GM21717 (cell line): ENCODE measurements at regions not wholly inside any gene's neighbourhood (a gene's known extent, or its start where the extent isn't known, plus 50 kb on each side); places are given as distances from the start of the nearest gene placed in this dataset.
"Not testable (repeated sequence)": the region's sequence is repeated elsewhere in the genome, so short reads cannot be mapped to it uniquely, and the experiment has no call there.

ENCODE experiments used
- ATAC-seq: cut with Tn5 transposase; IDR thresholded peaks from one replicate; pipeline ENCODE4 v1.9.1; 2021; ENCODE audit warnings: mild to moderate bottlenecking, moderate library complexity; ENCODE audit not compliant: unreplicated experiment

GRCh38 chr5:75856056-75856455, 138.8 kb upstream of the POC5 start:
- ATAC-seq, result no peak

DNA sequence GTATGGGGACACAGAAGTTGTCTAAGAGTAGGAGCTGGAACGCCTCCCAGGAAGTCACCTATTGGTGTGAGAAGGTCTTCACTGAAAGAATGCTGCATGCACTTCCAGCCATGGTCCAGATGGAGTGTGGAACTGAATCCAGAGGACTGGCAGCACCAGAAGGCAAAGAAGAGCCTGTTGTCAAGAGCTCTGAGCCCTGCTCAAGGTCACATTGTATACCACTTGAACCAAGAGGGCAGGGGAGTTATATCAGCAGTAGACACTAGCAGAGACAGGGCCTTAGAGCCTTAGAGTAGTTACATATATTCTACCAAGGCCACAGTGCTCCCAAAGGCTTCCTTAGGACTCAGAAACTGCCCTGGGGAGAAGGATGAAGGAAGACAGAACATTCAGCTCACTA, 130.8 kb upstream of the POC5 start:
- ATAC-seq, result no peak

DNA sequence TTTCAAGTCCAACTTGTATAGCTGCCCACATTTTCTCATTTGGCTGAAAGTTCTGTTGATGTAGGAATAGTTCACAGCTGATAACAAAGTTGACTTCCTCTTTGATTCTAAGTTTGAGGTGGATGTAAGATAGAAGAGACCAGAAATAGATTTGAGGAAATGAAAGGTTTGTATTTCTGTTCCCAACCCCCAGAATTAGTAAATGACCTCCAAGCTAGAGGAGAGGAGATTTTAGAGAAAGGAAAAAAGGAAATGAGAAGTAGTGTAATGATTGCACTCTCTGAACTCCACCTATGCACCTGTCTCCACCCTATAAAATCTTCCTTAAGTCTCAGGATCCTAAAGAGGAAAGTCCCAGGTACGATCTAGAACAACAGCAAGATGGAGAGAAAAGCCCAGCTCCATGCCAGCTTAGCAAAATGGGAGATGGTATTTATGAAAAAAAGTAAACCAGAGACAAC, 130.4 kb upstream of the POC5 start:
- ATAC-seq, result peak; percentile 85

DNA sequence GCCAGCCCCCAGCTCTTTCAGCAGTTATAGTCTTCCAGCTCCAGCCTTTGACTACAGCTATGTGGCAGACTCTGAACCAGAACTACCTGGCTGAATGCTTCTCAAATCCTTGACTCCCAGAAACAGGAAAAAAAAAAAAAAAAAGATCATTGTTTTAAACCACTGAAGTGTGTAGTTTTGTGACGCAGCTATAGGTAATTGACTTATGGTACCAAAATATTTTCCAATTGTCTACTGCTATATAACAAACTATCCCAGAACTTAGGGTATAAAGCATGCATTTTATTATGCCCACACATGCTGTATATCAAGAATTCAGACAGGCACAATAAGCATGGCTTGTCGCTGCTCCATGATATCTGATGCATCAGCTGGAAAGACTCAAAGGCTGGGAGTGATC, 127.1 kb upstream of the POC5 start:
- no peak for ATAC-seq

GRCh38 chr5:75843319-75843718, 126.1 kb upstream of the POC5 start:
- no peak for ATAC-seq

- ATAC-seq, result no peak
Observed at GRCh38 chr5:75839547-75839946, 122.3 kb upstream of the POC5 start.

GRCh38 chr5:75837258-75837841, 120.1 kb upstream of the POC5 start:
- no peak for ATAC-seq

- ATAC-seq, result no peak
Observed at GRCh38 chr5:75831561-75831960, 114.3 kb upstream of the POC5 start.

DNA sequence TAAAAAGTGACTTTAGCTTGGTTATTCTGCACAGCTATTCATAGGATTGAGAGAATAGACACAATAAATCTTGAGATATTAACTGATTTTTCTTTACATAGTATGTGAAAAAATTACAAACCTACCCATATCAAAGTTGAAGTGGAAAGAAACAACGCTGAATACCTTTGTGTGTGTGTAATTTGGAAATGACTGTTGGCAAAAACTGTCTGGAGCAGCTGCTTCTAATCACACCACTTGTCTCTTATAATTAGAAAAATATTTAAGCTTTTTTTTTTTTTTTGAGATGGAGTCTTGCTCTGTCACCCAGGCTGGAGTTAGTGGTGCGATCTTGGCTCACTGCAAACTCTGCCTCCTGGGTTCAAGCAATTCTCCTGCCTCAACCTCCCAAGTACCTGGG, 110.8 kb upstream of the POC5 start:
- no peak for ATAC-seq

- ATAC-seq, result peak; percentile 61
Observed at GRCh38 chr5:75824323-75824722, 107.1 kb upstream of the POC5 start.

DNA sequence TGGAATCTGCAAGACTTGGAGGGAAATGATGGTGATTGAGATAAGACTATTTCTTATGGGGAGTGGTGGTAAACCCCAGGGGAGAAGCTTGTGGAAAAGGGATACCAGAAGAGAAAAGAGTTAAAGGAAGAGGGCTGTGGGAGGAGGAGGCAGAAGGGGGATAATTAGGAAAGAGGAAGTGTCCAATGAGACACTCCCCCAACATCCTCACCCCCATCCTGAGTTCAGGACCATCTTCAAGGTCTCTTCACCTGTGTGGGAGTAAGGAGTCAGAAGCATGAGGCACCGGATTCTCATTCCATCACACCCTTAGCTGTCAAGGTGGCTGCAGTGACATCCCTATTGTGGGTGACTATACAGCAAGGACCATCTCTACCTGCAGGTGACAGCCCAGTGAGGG, 106.6 kb upstream of the POC5 start:
- ATAC-seq, result no peak

DNA sequence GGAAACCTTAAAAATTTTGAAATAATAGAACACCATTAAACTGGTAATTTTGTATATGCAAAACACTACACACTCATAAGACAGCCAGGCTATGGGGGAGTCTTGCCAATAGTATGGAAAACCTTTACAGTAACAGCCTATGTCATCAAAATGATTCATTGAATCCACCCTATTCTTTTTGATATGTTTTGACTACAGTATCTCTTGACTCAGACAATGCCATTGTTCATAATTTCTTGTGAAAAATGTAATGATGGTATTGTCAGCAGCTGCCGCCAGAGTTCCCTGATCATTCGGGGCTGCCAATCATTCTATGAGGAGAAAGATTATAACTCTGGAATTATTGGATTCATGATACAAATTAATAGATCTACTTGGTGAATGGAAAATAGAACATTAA, 101.4 kb upstream of the POC5 start:
- ATAC-seq, result no peak

GRCh38 chr5:75799695-75800094, 82.5 kb upstream of the POC5 start:
- not testable (repeated sequence) for ATAC-seq

DNA sequence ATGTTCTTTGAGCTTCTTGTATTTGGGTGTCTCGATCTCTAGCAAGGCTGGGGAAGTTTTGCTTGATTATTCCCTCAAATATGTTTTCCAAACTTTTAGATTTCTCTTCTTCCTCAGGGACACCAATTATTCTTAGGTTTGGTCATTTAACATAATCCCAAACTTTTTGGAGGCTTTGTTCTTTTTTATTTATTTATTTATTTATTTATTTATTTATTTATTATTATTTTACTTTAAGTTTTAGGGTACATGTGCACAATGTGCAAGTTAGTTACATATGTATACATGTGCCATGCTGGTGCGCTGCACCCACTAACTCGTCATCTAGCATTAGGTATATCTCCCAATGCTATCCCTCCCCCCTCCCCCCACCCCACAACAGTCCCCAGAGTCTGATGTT, 52.1 kb upstream of the POC5 start:
- not testable (repeated sequence) for ATAC-seq
